GM19397 (cell line): ENCODE measurements at regions not wholly inside any gene's neighbourhood (a gene's known extent, or its start where the extent isn't known, plus 50 kb on each side); places are given as distances from the start of the nearest gene placed in this dataset.
"Not testable (repeated sequence)": the region's sequence is repeated elsewhere in the genome, so short reads cannot be mapped to it uniquely, and the experiment has no call there.

ENCODE experiments used
- ATAC-seq: cut with Tn5 transposase; IDR thresholded peaks from one replicate; pipeline ENCODE4 v1.9.1; 2021; ENCODE audit warnings: mild to moderate bottlenecking, moderate library complexity; ENCODE audit not compliant: unreplicated experiment

GRCh38 chr3:176106380-176106779 is 1090.9 kb downstream of the TBL1XR1 start:
- ATAC-seq, result no peak

DNA sequence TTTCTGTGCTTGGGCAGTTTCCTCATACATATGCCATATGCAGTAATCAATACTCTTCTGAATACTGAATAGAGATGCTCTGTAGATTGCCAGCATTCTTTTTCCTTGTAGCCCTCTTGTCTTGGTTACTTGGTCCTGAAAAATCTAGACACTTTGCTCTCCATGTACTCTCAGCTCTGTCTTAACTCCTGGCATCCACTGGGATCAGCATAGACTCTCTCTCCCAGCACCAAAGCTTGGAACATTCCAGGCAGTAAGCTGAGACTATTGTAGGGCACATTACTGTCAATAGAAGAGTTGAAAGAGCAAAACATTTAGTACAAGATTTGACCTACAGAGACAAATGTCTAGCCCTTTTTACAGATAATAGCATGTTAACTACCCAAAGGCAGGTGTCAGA is 1100.3 kb downstream of the TBL1XR1 start:
- no peak for ATAC-seq

- ATAC-seq, result not testable (repeated sequence)
Measured at GRCh38 chr3:176093892-176094291, 1103.4 kb downstream of the TBL1XR1 start.

- ATAC-seq, result no peak
Measured at GRCh38 chr3:176090727-176091126, 1106.6 kb downstream of the TBL1XR1 start.

- ATAC-seq, result no peak
Measured at GRCh38 chr3:176088962-176089383, 1108.3 kb downstream of the TBL1XR1 start.

DNA sequence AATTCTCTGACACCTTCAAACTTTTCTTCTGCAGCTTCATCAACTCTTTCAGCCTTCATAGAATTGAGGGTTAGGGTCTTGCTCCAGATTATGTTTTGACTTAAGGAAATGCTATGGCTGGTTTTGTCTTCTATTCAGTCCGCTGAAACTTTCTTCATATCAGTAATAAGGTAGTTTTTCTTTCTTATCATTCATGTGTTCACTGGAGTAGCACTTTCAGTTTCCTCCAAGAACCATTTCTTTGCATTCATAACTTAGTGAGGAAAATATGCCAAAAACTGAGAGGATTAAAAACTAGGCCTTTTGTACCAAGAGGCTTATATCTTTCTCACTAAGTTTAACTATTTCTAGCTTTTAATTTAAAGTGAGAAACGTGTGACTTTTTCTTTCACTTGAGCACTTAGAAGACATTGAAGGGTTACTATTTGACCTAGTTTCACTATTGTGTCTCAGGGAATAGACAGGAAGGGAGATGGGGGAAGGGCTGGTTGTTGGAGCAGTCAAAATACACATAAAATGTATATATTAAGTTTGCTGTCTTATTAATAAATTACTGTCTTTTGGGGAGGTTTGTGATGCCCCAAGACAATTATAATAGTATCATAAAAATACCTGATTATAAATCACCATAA is 1110.1 kb downstream of the TBL1XR1 start:
- no peak for ATAC-seq

- ATAC-seq, result no peak
Measured at GRCh38 chr3:176079785-176080184, 1117.5 kb downstream of the TBL1XR1 start.

DNA sequence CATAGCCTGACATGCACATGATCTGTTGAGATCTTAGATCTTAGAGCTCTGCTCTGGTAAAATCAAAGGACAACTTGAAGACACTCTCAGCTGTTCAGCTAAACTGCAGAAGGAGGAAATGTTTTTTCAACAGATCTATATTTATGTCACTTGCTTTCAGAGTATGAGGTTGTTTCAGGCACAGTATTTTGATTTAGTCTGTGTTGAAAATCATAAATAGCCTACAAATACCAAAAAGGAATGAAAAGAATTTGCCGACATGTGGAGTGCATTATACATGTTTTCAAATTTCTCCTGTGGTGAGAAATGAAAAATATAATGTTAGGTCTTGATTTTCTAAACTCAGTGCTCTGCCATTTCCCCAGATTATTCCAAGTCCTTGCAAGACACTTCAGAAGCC is 1118.4 kb downstream of the TBL1XR1 start:
- ATAC-seq, result no peak

DNA sequence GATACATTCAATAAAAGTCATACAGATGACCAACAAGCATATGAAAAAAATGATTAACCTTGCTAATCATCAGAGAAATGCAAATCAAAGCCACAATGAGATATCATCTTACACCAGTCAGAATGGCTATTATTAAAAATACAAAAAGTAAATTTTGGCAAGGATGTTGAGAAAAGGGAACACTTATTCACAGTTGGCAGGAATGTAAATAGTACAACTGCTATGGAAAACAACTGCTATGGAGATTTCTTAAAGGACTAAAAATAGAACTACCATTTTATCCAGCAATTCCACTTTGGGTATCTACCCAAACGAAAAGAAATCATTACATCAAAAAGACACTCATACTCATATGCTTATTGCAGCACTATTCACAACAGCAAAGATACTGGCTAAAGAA is 1121.8 kb downstream of the TBL1XR1 start:
- ATAC-seq, result no peak

DNA sequence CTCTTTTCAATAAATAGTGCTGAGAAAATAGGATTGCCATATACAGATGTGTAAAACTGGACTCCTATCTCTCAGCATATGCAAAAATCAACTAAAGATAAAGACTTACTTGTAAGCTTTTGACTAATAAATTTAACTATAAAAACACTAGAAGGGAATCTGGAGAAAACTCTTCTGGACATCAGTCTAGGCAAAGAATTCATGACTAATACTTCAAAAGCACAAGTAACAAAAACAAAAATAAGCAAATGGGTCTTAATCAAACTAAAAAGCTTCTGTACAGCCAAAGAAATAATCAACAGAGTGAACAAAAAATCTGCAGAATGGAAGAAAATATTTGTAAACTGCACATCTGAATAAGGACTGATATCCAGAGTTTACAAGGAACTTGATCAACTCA is 1122.2 kb downstream of the TBL1XR1 start:
- no peak for ATAC-seq

- ATAC-seq, result no peak
Measured at GRCh38 chr3:176074096-176074495, 1123.2 kb downstream of the TBL1XR1 start.

DNA sequence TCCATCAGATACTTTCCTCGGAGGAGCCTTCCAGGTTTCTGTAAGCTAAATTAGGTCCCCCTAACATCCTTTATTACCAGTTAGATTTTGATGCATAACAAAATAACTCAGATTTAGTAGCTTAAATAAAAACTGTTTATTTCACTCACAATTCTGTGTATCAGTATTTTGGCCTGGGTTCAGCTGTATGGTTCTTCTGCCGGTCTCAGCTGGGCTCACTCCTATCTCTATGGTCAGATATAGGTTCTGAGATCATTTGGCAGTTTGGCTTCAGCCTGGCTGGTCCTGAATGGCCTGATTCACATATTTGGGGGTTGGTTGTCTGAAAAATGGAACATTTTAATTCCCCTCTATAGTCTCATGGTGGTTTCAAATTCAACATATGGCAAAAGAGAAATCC is 1125.3 kb downstream of the TBL1XR1 start:
- no peak for ATAC-seq

DNA sequence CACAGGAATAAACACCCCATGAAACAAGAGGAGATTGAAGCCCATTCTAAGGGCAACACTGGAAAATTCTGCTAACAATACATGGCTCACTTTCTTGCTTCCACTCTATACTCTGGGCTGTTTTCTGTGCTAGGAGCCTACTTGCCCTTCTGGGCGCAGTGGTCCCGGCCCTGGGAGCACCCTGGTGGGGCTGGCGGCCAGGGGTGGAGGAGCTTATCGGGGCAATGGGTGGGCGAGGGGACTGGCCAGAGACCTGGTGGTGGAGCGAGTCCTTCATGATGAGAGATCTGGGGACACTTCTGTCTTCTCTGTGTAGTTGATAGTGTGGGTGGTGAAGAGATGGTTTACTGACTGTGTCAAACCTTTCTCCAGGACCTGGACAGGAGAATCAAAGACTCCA is 1128.5 kb downstream of the TBL1XR1 start:
- ATAC-seq, result no peak

- ATAC-seq, result no peak
Measured at GRCh38 chr3:176058856-176059255, 1138.4 kb downstream of the TBL1XR1 start.

DNA sequence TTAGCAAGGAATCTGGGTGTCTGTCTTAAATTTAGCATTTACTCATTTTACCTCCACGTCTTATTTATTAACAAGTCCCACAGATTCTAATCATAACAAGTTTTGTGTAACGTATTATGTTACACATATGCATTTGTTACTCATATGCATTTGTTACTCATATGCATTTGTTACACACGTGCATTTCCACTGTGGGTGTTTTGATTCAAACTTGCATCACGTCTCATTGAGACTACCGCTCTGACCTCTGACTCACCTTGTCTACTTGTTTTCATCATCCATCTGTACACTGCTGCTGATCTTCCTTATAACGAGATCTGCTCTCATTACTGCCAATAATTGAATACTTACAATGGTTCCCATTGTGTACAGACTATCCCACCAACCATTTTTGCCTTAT is 1141.4 kb downstream of the TBL1XR1 start:
- no peak for ATAC-seq

DNA sequence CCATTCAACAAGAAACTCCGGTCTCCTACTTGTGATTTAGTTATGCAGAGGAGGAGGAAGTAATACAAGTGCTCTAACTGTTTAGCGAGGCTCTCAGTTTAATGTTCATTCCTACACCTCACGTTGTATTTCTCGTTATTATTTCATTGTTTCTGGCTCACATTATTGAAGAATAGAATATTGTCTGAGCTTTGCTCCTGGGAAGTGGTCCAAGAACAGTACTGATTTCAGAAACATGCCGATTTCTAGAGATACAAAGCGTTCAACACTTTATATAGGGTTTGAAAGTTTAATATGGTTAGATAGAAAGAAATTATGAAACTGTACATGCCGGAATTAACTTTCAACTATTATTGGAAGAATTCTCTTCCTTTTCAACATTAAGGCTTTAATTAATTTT is 1145.5 kb downstream of the TBL1XR1 start:
- no peak for ATAC-seq

DNA sequence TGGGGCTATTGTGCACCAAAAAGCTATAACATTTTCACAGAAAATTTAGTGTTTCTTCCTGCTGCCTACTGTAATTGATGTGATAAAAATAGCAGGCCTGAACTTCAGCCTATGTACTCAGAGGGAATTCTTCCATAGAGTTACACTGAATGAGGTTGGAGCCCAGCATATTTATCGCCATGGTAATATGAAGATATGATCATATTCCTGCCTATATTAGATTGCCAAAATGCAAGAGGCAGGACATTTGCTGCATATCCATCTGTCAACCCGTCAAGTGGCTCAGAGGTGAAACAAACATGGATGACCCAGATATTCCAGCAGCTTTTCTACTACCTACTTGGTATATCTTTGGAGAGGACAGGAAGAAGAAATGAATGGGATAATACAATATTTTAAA is 1150.6 kb downstream of the TBL1XR1 start:
- ATAC-seq, result no peak

- no peak for ATAC-seq
Measured at GRCh38 chr3:176041812-176042211, 1155.5 kb downstream of the TBL1XR1 start.

- no peak for ATAC-seq
Measured at GRCh38 chr3:176041185-176041584, 1156.1 kb downstream of the TBL1XR1 start.

DNA sequence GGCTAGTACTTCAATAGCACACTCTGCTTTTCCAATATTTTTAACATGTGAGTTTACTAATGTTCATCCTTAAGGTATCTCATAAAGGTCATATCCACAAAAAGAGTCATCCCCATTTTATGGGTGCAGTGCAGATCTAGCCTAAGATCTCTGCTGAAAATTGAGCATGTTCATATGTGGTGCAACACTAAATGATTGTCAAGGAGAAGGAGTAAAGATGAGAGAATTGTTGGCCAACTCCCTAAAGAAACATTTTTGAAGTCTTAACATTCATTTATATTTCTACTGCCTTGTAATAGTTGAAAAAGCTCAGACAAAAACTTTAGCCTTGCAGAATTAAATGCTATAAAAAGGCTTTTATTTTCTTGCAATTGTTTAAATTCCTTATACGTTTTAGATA is 1159.6 kb downstream of the TBL1XR1 start:
- ATAC-seq, result no peak

- ATAC-seq, result no peak
Measured at GRCh38 chr3:176032043-176032442, 1165.2 kb downstream of the TBL1XR1 start.

DNA sequence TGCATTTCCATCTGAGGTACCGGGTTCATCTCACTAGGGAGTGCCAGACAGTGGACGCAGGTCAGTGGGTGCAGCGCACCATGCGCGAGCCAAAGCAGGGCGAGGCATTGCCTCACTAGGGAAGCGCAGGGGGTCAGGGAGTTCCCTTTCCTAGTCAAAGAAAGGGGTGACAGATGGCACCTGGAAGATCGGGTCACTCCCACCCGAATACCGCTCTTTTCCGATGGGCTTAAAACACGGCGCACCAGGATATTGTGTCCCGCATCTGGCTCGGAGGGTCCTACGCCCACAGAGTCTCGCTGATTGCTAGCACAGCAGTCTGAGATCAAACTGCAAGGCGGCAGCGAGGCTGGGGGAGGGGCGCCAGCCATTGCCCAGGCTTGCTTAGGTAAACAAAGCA is 1157.1 kb downstream of the NAALADL2 start:
- ATAC-seq, result not testable (repeated sequence)

- not testable (repeated sequence) for ATAC-seq
Measured at GRCh38 chr3:176015228-176015627, 1156.1 kb downstream of the NAALADL2 start.
